B cell (primary cell): ENCODE measurements at regions not wholly inside any gene's neighbourhood (a gene's known extent, or its start where the extent isn't known, plus 50 kb on each side); places are given as distances from the start of the nearest gene placed in this dataset.
A peak's percentile ranks its signal among the peaks of the same experiment; 100 is the strongest.
"Not testable (repeated sequence)": the region's sequence is repeated elsewhere in the genome, so short reads cannot be mapped to it uniquely, and the experiment has no call there.

ENCODE experiments used
- ATAC-seq: fragments of 200-7000 bp; cut with Tn5 transposase; one replicate; pipeline ENCODE4 v1.10.0; 2021; ENCODE audit warnings: low read depth, mild to moderate bottlenecking, moderate number of reproducible peaks, moderate library complexity
- CTCF ChIA-PET: fragments of 350-600 bp; sonication (Branson Sonifier 250); formaldehyde crosslinking; loops from one replicate; lab custom pipeline; 2021; ENCODE audit warnings: antibody characterized with exemption, inconsistent platforms; lab: Charles Lee
- POLR2A ChIA-PET: fragments of 350-600 bp; sonication (Branson Sonifier 250); formaldehyde crosslinking; loops from one replicate; lab custom pipeline; 2021; ENCODE audit warnings: antibody characterized with exemption; lab: Charles Lee
- DNase-seq: peaks from one replicate; pipeline ENCODE4 v3.0.0; 2013
- H2AFZ ChIP-seq: 2 replicates; pipeline ENCODE4 v1.6.1; 2012; ENCODE audit warnings: mild to moderate bottlenecking, low read depth, low read length; ENCODE audit not compliant: insufficient read depth, poor library complexity, severe bottlenecking
- H3K27ac ChIP-seq, 2 donors: 1 replicate in 1 of 2; 2 replicates in 1 of 2; pipeline ENCODE4 v1.5.1; 2012 to 2013; ENCODE audit warnings: low read length in 2 of 2, mild to moderate bottlenecking in 2 of 2, moderate library complexity in 1 of 2
- H3K27me3 ChIP-seq, 4 experiments: fragments of 200-600 bp in 1 of 4; sonication (generic) in 1 of 4; replicated peaks in 1 of 4; 1 replicate in 2 of 4; 2 replicates in 2 of 4; pipeline versions ENCODE4 v1.6.1 to v1.7.0; 2013 to 2016; ENCODE audit warnings: low read length in 3 of 4, mild to moderate bottlenecking in 2 of 4, mixed read lengths in 1 of 4, moderate library complexity in 1 of 4; ENCODE audit not compliant: insufficient read depth in 4 of 4, control insufficient read depth in 3 of 4; ENCODE audit errors: control extremely low read depth in 1 of 4
- H3K36me3 ChIP-seq, 2 experiments: replicated peaks in 1 of 2; 1 replicate in 1 of 2; 2 replicates in 1 of 2; pipeline versions ENCODE4 v1.6.1 to v1.7.1; 2013; ENCODE audit warnings: low read length in 1 of 2; ENCODE audit not compliant: insufficient read depth in 2 of 2, control insufficient read depth in 1 of 2; ENCODE audit errors: control extremely low read depth in 1 of 2, extremely low read depth in 1 of 2
- H3K4me1 ChIP-seq, 2 donors: fragments of 200-600 bp in 1 of 2; sonication (generic) in 1 of 2; 1 replicate in 1 of 2; 2 replicates in 1 of 2; pipeline versions ENCODE4 v1.5.1 to v1.6.1; 2013 to 2017; ENCODE audit warnings: low read length in 2 of 2; ENCODE audit not compliant: control insufficient read depth in 2 of 2, insufficient read depth in 2 of 2
- H3K4me2 ChIP-seq: replicated peaks from 2 replicates; pipeline ENCODE3; 2012; ENCODE audit warnings: mild to moderate bottlenecking, low read depth, low read length; ENCODE audit not compliant: poor library complexity, severe bottlenecking
- H3K4me3 ChIP-seq, 5 experiments: fragments of 200-600 bp in 1 of 5; sonication (generic) in 1 of 5; 1 replicate in 3 of 5; 2 replicates in 2 of 5; pipeline versions ENCODE4 v1.5.1 to v1.7.0; 2011 to 2016; ENCODE audit warnings: low read length in 4 of 5, mild to moderate bottlenecking in 4 of 5, low read depth in 2 of 5, control low read depth in 1 of 5, moderate library complexity in 1 of 5; ENCODE audit not compliant: insufficient read depth in 1 of 5; ENCODE audit errors: control extremely low read depth in 1 of 5, extremely low read depth in 1 of 5
- H3K79me2 ChIP-seq: fragments of 200-600 bp; sonication (generic); one replicate; pipeline ENCODE4 v1.6.0; 2016; ENCODE audit warnings: low read length; ENCODE audit not compliant: control insufficient read depth, insufficient read depth
- H3K9ac ChIP-seq: fragments of 200-600 bp; sonication (generic); 2 replicates; pipeline ENCODE4 v1.6.1; 2017; ENCODE audit warnings: mild to moderate bottlenecking, low read length, moderate library complexity
- H3K9me3 ChIP-seq, 3 donors: one replicate each; pipeline versions ENCODE4 v1.6.1 to v1.7.1; 2013; ENCODE audit warnings: low read length in 2 of 3; ENCODE audit not compliant: control insufficient read depth in 2 of 3, insufficient read depth in 1 of 3; ENCODE audit errors: control extremely low read depth in 1 of 3
- H4K20me1 ChIP-seq: 2 replicates; pipeline ENCODE4 v1.6.0; 2012; ENCODE audit warnings: mild to moderate bottlenecking, low read length; ENCODE audit not compliant: insufficient read depth, control insufficient read depth, poor library complexity, severe bottlenecking
- H3K27ac Mint-ChIP-seq: one replicate; pipeline ENCODE4 v1.8.0; 2021; ENCODE audit warnings: mixed read lengths
- H3K27me3 Mint-ChIP-seq: one replicate; pipeline ENCODE4 v1.8.0; 2021; ENCODE audit warnings: mixed read lengths
- H3K4me1 Mint-ChIP-seq: one replicate; pipeline ENCODE4 v1.8.0; 2021; ENCODE audit warnings: mixed read lengths
- H3K4me3 Mint-ChIP-seq: one replicate; pipeline ENCODE4 v1.8.0; 2021; ENCODE audit warnings: mixed read lengths
- H3K9me3 Mint-ChIP-seq: one replicate; pipeline ENCODE4 v1.8.0; 2022; ENCODE audit warnings: mixed read lengths; ENCODE audit not compliant: insufficient read depth
- EZH2 ChIP-seq: IDR thresholded peaks from 2 replicates; pipeline ENCODE4 v1.6.1; 2012; ENCODE audit warnings: borderline replicate concordance, low read depth, mild to moderate bottlenecking, moderate library complexity, low read length; ENCODE audit not compliant: insufficient read depth, poor library complexity, severe bottlenecking
- WGBS: methylation state at CpG from one replicate; pipeline ENCODE4 v1.1.5; 2013; ENCODE audit warnings: missing lambda C conversion rate; ENCODE audit not compliant: insufficient coverage; 5-methylcytosine and 5-hydroxymethylcytosine counted together
- intact Hi-C: fragments of 100-400 bp; cut with micrococcal nuclease; formaldehyde crosslinking; loops from one replicate; pipeline ENCODE4 v1.10.0; 2022
- TF ChIP-seq, protein P1 (sequence below): fragments of 200-600 bp; IDR thresholded peaks from one replicate; pipeline ENCODE4 v1.8.0; 2022; ENCODE audit warnings: antibody characterized with exemption, mild to moderate bottlenecking

GRCh38 chr6:27667016-27667656 lies 194.2 kb upstream of the ZNF184 start:
- H3K27me3 Mint-ChIP-seq = peaks cover 66% of the 10 kb centered on the region
- ChIA-PET POLR2A (no interaction called here), CTCF (interaction anchor here (0.5 kb wide), 1 partner anchor 1075 kb away, joined by 4 read pairs; no protein-coding TSS in a partner anchor)
- peaks cover 14 to 15% of the 10 kb centered on the region in 2 donors for H3K4me1 ChIP-seq
- DNase-seq (peak; percentile 23), ATAC-seq (no peak)
- no peak for TF ChIP-seq EZH2
- H3K4me3 ChIP-seq = no peak overlapping the region
- H3K4me3 Mint-ChIP-seq = no peak overlapping the region
- no peak overlapping the region for H2AFZ ChIP-seq
- no peaks in the 10 kb centered on the region for H3K79me2 ChIP-seq
- peaks cover 10 to 51% (median 32%) of the 10 kb centered on the region in 3 donors for H3K9me3 ChIP-seq
- 16% methylated on average over 7 of the region's 14 CpGs for WGBS
- no peak overlapping the region for H3K27ac Mint-ChIP-seq
- H3K27ac ChIP-seq = no peak overlapping the region
- no peak overlapping the region for H3K9ac ChIP-seq
- intact Hi-C loops = loop anchor here (5.0 kb wide), 4 partner anchors 115 to 1340 kb away; no protein-coding TSS in a partner anchor
- H3K9me3 Mint-ChIP-seq = peaks cover 7% of the 10 kb centered on the region
- no peaks in the 10 kb centered on the region for H3K36me3 ChIP-seq
- H3K27me3 ChIP-seq = peaks cover 0 to 72% (median 50%) of the 10 kb centered on the region in 4 experiments
- no peaks in the 10 kb centered on the region for H4K20me1 ChIP-seq
- H3K4me2 ChIP-seq = no peak overlapping the region
- H3K4me1 Mint-ChIP-seq = peaks cover 16% of the 10 kb centered on the region

DNA sequence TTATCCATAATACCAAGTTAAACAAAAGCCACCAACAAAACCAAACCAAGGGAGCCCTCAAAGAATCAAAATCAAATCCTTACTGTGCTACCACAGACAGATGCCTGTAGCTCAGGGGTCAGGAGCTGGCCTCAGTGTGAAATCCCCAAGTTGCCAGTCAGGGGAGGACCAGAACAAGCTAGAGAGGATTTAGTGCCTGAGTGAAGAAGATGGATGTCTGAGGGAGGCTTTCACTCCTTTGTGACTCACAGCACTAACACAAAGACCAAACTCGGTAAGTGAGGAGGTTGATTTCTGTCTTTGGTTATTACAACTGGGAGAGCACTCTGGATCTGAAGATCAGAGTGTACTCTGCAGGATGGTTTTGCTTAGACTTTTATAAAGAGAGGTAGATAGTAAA lies 189.9 kb upstream of the ZNF184 start:
- Mint-ChIP-seq H3K9me3 (no peaks in the 10 kb centered on the region), H3K27me3 (peaks cover 47% of the 10 kb centered on the region), H3K4me3 (no peak overlapping the region), H3K4me1 (no peaks in the 10 kb centered on the region), H3K27ac (no peak overlapping the region)
- H3K9me3 ChIP-seq = peaks cover 3 to 24% (median 6%) of the 10 kb centered on the region in 3 donors
- TF ChIP-seq, protein P1, sequence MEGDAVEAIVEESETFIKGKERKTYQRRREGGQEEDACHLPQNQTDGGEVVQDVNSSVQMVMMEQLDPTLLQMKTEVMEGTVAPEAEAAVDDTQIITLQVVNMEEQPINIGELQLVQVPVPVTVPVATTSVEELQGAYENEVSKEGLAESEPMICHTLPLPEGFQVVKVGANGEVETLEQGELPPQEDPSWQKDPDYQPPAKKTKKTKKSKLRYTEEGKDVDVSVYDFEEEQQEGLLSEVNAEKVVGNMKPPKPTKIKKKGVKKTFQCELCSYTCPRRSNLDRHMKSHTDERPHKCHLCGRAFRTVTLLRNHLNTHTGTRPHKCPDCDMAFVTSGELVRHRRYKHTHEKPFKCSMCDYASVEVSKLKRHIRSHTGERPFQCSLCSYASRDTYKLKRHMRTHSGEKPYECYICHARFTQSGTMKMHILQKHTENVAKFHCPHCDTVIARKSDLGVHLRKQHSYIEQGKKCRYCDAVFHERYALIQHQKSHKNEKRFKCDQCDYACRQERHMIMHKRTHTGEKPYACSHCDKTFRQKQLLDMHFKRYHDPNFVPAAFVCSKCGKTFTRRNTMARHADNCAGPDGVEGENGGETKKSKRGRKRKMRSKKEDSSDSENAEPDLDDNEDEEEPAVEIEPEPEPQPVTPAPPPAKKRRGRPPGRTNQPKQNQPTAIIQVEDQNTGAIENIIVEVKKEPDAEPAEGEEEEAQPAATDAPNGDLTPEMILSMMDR = no peak
- TF ChIP-seq EZH2 = no peak
- WGBS = no CpG with 5 or more reads among the region's 1 CpG
- intact Hi-C loops = no loop called here
- no peaks in the 10 kb centered on the region for H3K36me3 ChIP-seq
- no peak overlapping the region for H3K27ac ChIP-seq
- no peak overlapping the region for H3K9ac ChIP-seq
- peaks cover 0 to 30% (median 18%) of the 10 kb centered on the region in 4 experiments for H3K27me3 ChIP-seq
- no peak overlapping the region for H3K4me2 ChIP-seq
- no peaks in the 10 kb centered on the region for H3K79me2 ChIP-seq
- peaks cover 1 to 3% of the 10 kb centered on the region in 2 donors for H3K4me1 ChIP-seq
- ATAC-seq = no peak
- H2AFZ ChIP-seq = no peak overlapping the region
- H3K4me3 ChIP-seq = no peak overlapping the region
- ChIA-PET POLR2A (no interaction called here), CTCF (interaction anchor here (0.9 kb wide), 1 partner anchor 110 kb away, joined by 3 read pairs; no protein-coding TSS in a partner anchor)
- H4K20me1 ChIP-seq = no peaks in the 10 kb centered on the region
- DNase-seq = no peak

GRCh38 chr6:27662212-27662611 lies 189.3 kb upstream of the ZNF184 start:
- H4K20me1 ChIP-seq, H3K4me3 ChIP-seq, H2AFZ ChIP-seq, H3K4me1 Mint-ChIP-seq, H3K9me3 Mint-ChIP-seq, DNase-seq, H3K4me3 Mint-ChIP-seq, H3K4me1 ChIP-seq, ATAC-seq, H3K27ac Mint-ChIP-seq, H3K9ac ChIP-seq, POLR2A ChIA-PET, H3K79me2 ChIP-seq, H3K27ac ChIP-seq, intact Hi-C loops, H3K36me3 ChIP-seq, H3K4me2 ChIP-seq: not testable (repeated sequence)
- H3K27me3 Mint-ChIP-seq = peaks cover 41% of the 10 kb centered on the region
- Histone ChIP-seq H3K9me3 (peaks cover 0 to 22% (median 2%) of the 10 kb centered on the region in 3 donors), H3K27me3 (peaks cover 0 to 24% (median 13%) of the 10 kb centered on the region in 4 experiments)
- WGBS = 100% methylated on average over 2 of the region's 5 CpGs
- CTCF ChIA-PET = interaction anchor here (0.9 kb wide), 1 partner anchor 111 kb away, joined by 3 read pairs; no protein-coding TSS in a partner anchor
